Stimulated activated naive CD8-positive, alpha-beta T cell treated with anti-CD3 and anti-CD28 coated beads, Interleukin-15, Interleukin-2, amounts not matched to agents 100 ng/mL and 50 ng/mL, for 24 hours (primary cell): ENCODE measurements at regions not wholly inside any gene's neighbourhood (a gene's known extent, or its start where the extent isn't known, plus 50 kb on each side); places are given as distances from the start of the nearest gene placed in this dataset.
"Not testable (repeated sequence)": the region's sequence is repeated elsewhere in the genome, so short reads cannot be mapped to it uniquely, and the experiment has no call there.

Source experiments
- H3K27ac Mint-ChIP-seq: one replicate; pipeline ENCODE4 v1.8.0; 2021; ENCODE audit warnings: mild to moderate bottlenecking, mixed read lengths
- H3K27me3 Mint-ChIP-seq: one replicate; pipeline ENCODE4 v1.8.0; 2021; ENCODE audit warnings: mixed read lengths
- H3K36me3 Mint-ChIP-seq: one replicate; pipeline ENCODE4 v1.8.0; 2021; ENCODE audit warnings: low read depth, mixed read lengths
- H3K4me1 Mint-ChIP-seq: one replicate; pipeline ENCODE4 v1.8.0; 2021; ENCODE audit warnings: low read depth, mixed read lengths
- H3K4me3 Mint-ChIP-seq: one replicate; pipeline ENCODE4 v1.8.0; 2021; ENCODE audit warnings: mild to moderate bottlenecking, mixed read lengths
- H3K9me3 Mint-ChIP-seq: one replicate; pipeline ENCODE4 v1.8.0; 2021; ENCODE audit warnings: mixed read lengths

- Mint-ChIP-seq H3K36me3 (no peaks in the 10 kb centered on the region), H3K4me1 (no peaks in the 10 kb centered on the region), H3K27me3 (peaks cover 7% of the 10 kb centered on the region), H3K9me3 (no peaks in the 10 kb centered on the region), H3K4me3 (no peak overlapping the region), H3K27ac (no peak overlapping the region)
These were observed 168.1 kb upstream of the DAAM1 start for GRCh38 chr14:59020382-59020781.

GRCh38 chr14:59022144-59022543 lies 166.3 kb upstream of the DAAM1 start:
- no peak overlapping the region for H3K4me3 Mint-ChIP-seq
- no peak overlapping the region for H3K27ac Mint-ChIP-seq
- no peaks in the 10 kb centered on the region for H3K36me3 Mint-ChIP-seq
- peaks cover 18% of the 10 kb centered on the region for H3K27me3 Mint-ChIP-seq
- H3K9me3 Mint-ChIP-seq, result no peaks in the 10 kb centered on the region
- no peaks in the 10 kb centered on the region for H3K4me1 Mint-ChIP-seq

- Mint-ChIP-seq H3K4me1 (no peaks in the 10 kb centered on the region), H3K9me3 (no peaks in the 10 kb centered on the region), H3K27me3 (peaks cover 23% of the 10 kb centered on the region), H3K27ac (no peak overlapping the region), H3K4me3 (no peak overlapping the region), H3K36me3 (no peaks in the 10 kb centered on the region)
These were observed 162.4 kb upstream of the DAAM1 start for GRCh38 chr14:59026081-59026480.

- peaks cover 23% of the 10 kb centered on the region for H3K27me3 Mint-ChIP-seq
- not testable (repeated sequence) for H3K4me1 Mint-ChIP-seq, H3K9me3 Mint-ChIP-seq, H3K36me3 Mint-ChIP-seq, H3K27ac Mint-ChIP-seq, H3K4me3 Mint-ChIP-seq
These were observed 161.8 kb upstream of the DAAM1 start for GRCh38 chr14:59026640-59027039.

- Mint-ChIP-seq H3K9me3 (no peaks in the 10 kb centered on the region), H3K27me3 (peaks cover 23% of the 10 kb centered on the region), H3K27ac (no peak overlapping the region), H3K36me3 (no peaks in the 10 kb centered on the region), H3K4me3 (no peak overlapping the region), H3K4me1 (no peaks in the 10 kb centered on the region)
These were observed 159.8 kb upstream of the DAAM1 start for GRCh38 chr14:59028476-59029202.

GRCh38 chr14:59032826-59033225 lies 155.6 kb upstream of the DAAM1 start:
- no peaks in the 10 kb centered on the region for H3K9me3 Mint-ChIP-seq
- no peak overlapping the region for H3K4me3 Mint-ChIP-seq
- H3K27me3 Mint-ChIP-seq, result peaks cover 8% of the 10 kb centered on the region
- H3K36me3 Mint-ChIP-seq, result no peaks in the 10 kb centered on the region
- no peaks in the 10 kb centered on the region for H3K4me1 Mint-ChIP-seq
- H3K27ac Mint-ChIP-seq, result no peak overlapping the region

GRCh38 chr14:59036134-59036533 lies 152.3 kb upstream of the DAAM1 start:
- Mint-ChIP-seq H3K27me3 (peaks cover 3% of the 10 kb centered on the region), H3K36me3 (no peaks in the 10 kb centered on the region), H3K4me1 (no peaks in the 10 kb centered on the region), H3K4me3 (no peak overlapping the region), H3K27ac (no peak overlapping the region), H3K9me3 (no peaks in the 10 kb centered on the region)

GRCh38 chr14:59037086-59037485 lies 151.4 kb upstream of the DAAM1 start:
- H3K27me3 Mint-ChIP-seq, result peaks cover 3% of the 10 kb centered on the region
- H3K4me1 Mint-ChIP-seq, result no peaks in the 10 kb centered on the region
- H3K4me3 Mint-ChIP-seq, result no peak overlapping the region
- H3K27ac Mint-ChIP-seq, result no peak overlapping the region
- no peaks in the 10 kb centered on the region for H3K36me3 Mint-ChIP-seq
- H3K9me3 Mint-ChIP-seq, result no peaks in the 10 kb centered on the region

GRCh38 chr14:59037620-59038019 lies 150.8 kb upstream of the DAAM1 start:
- Mint-ChIP-seq H3K36me3 (no peaks in the 10 kb centered on the region), H3K9me3 (no peaks in the 10 kb centered on the region), H3K4me3 (no peak overlapping the region), H3K4me1 (no peaks in the 10 kb centered on the region), H3K27ac (no peak overlapping the region), H3K27me3 (peaks cover 3% of the 10 kb centered on the region)

- no peak overlapping the region for H3K27ac Mint-ChIP-seq
- no peak overlapping the region for H3K4me3 Mint-ChIP-seq
- H3K4me1 Mint-ChIP-seq, result no peaks in the 10 kb centered on the region
- H3K36me3 Mint-ChIP-seq, result no peaks in the 10 kb centered on the region
- peaks cover 3% of the 10 kb centered on the region for H3K27me3 Mint-ChIP-seq
- no peaks in the 10 kb centered on the region for H3K9me3 Mint-ChIP-seq
These were observed 149.7 kb upstream of the DAAM1 start for GRCh38 chr14:59038746-59039145.

GRCh38 chr14:59041308-59041707 lies 147.2 kb upstream of the DAAM1 start:
- Mint-ChIP-seq H3K36me3 (no peaks in the 10 kb centered on the region), H3K4me3 (no peak overlapping the region), H3K4me1 (no peaks in the 10 kb centered on the region), H3K27ac (no peak overlapping the region), H3K9me3 (no peaks in the 10 kb centered on the region), H3K27me3 (no peaks in the 10 kb centered on the region)

GRCh38 chr14:59044707-59045106 lies 143.8 kb upstream of the DAAM1 start:
- Mint-ChIP-seq H3K4me1 (no peaks in the 10 kb centered on the region), H3K27ac (no peak overlapping the region), H3K4me3 (no peak overlapping the region), H3K36me3 (no peaks in the 10 kb centered on the region), H3K9me3 (no peaks in the 10 kb centered on the region), H3K27me3 (peaks cover 4% of the 10 kb centered on the region)

- Mint-ChIP-seq H3K27ac (no peak overlapping the region), H3K27me3 (peaks cover 9% of the 10 kb centered on the region), H3K36me3 (no peaks in the 10 kb centered on the region), H3K4me3 (no peak overlapping the region), H3K9me3 (no peaks in the 10 kb centered on the region), H3K4me1 (no peaks in the 10 kb centered on the region)
These were observed 141.7 kb upstream of the DAAM1 start for GRCh38 chr14:59046746-59047145.

- H3K4me3 Mint-ChIP-seq, result no peak overlapping the region
- H3K27me3 Mint-ChIP-seq, result peaks cover 3% of the 10 kb centered on the region
- H3K36me3 Mint-ChIP-seq, result no peaks in the 10 kb centered on the region
- no peaks in the 10 kb centered on the region for H3K4me1 Mint-ChIP-seq
- no peak overlapping the region for H3K27ac Mint-ChIP-seq
- no peaks in the 10 kb centered on the region for H3K9me3 Mint-ChIP-seq
These were observed 133.5 kb upstream of the DAAM1 start for GRCh38 chr14:59055006-59055405.

- no peaks in the 10 kb centered on the region for H3K27me3 Mint-ChIP-seq
- no peak overlapping the region for H3K4me3 Mint-ChIP-seq
- no peaks in the 10 kb centered on the region for H3K4me1 Mint-ChIP-seq
- H3K27ac Mint-ChIP-seq, result no peak overlapping the region
- H3K9me3 Mint-ChIP-seq, result no peaks in the 10 kb centered on the region
- no peaks in the 10 kb centered on the region for H3K36me3 Mint-ChIP-seq
These were observed 132.9 kb upstream of the DAAM1 start for GRCh38 chr14:59055439-59056045.

GRCh38 chr14:59057551-59057950 lies 130.9 kb upstream of the DAAM1 start:
- Mint-ChIP-seq H3K9me3 (peaks cover 5% of the 10 kb centered on the region), H3K4me3 (no peak overlapping the region), H3K27me3 (no peaks in the 10 kb centered on the region), H3K4me1 (no peaks in the 10 kb centered on the region), H3K36me3 (no peaks in the 10 kb centered on the region), H3K27ac (no peak overlapping the region)
